IPS-NIHi11 (cell line): ENCODE measurements at regions not wholly inside any gene's neighbourhood (a gene's known extent, or its start where the extent isn't known, plus 50 kb on each side); places are given as distances from the start of the nearest gene placed in this dataset.
"Not testable (repeated sequence)": the region's sequence is repeated elsewhere in the genome, so short reads cannot be mapped to it uniquely, and the experiment has no call there.

Experiments used
- DNase-seq: peaks from one replicate; pipeline ENCODE4 v3.0.0; 2012; ENCODE audit warnings: mixed read lengths, low spot score

DNA sequence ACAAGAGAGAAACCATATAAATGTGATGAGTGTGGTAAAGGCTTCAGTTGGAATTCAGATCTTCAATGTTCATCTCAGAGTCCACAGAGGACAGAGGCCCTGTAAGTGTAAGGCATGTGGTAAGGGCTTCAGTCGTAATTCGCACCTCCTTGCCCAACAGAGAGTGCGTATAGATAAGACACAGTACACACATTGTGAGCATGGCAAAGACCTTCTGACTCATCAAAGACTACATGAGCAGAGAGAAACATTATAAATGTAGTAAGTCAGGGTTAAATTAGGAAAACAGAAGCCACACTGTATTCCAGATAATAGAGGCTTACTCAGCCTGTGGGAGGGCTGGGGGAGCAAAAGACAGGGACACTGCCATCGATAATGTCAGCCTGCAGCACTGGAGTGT lies 98.1 kb upstream of the GPR39 start:
- not testable (repeated sequence) for DNase-seq

DNA sequence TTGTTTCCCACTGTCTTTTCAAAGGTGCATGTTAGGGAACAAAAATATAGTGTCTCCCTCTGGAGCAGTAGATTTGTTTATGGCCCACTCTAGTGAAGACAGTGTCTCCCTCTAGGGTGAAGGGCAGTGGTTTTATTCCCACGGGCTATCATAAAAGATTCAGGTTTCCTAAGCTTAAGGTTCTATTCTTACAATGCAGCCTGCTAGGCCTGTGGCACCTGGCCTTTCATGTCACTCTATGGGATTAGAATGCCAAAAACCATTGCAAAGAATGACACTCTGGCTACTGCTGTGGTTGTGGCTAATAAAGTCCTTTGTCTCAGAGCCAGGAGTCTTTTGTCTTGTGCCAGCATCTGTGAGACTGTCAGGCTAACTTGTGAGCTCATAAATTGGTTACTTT lies 92.6 kb upstream of the GPR39 start:
- not testable (repeated sequence) for DNase-seq

GRCh38 chr2:132332345-132333033 lies 84.1 kb upstream of the GPR39 start:
- DNase-seq = not testable (repeated sequence)

DNA sequence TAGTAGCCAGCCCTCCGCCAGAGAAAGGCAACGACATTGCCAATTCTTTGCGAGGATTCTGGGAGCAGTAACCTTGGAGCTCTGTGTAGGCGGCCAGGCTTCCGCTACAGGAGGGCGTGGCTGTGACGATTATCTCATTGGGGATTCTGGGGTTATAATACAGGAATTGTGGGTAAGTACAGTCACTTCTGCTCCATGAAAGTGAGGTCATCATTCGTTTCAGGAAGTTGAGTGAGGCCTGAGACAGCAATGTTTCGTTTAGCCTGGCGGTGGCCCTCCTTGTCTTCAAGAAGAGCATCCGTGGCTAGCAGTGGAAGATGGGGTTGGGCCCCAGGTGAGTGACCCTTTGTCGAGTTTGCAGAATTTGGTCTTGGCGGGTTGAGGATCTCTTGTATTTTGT lies 79.5 kb upstream of the GPR39 start:
- DNase-seq = not testable (repeated sequence)

- not testable (repeated sequence) for DNase-seq
Measured at GRCh38 chr2:132337844-132338243, 78.8 kb upstream of the GPR39 start.

- DNase-seq = peak; percentile 24
Measured at GRCh38 chr2:132347041-132347780, 69.4 kb upstream of the GPR39 start.

GRCh38 chr2:132349092-132349687 lies 67.4 kb upstream of the GPR39 start:
- DNase-seq = not testable (repeated sequence)

- DNase-seq = not testable (repeated sequence)
Measured at GRCh38 chr2:132351668-132352067, 64.9 kb upstream of the GPR39 start.

GRCh38 chr2:132352481-132353001 lies 64.1 kb upstream of the GPR39 start:
- peak; percentile 26 for DNase-seq

DNA sequence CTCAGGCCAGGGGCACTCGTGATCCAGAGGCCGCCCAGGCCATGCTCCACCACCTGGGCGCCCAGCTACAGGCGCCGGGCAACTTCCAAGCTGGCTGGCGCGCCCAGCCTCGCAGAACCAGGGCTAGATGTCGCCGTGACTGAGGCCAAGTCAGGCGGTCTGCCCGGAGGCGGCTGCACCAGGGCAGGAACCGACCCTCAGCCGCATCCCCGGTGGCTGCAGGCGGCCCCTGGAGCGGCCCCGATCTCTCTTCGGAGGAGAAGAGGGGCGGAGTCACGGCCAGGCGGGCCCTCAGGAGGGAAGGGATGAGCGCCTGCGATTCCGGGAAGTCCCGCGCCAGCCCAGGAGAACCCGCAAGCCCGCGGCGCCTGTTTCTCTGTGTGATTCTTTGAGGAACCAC lies 63.2 kb upstream of the GPR39 start:
- DNase-seq = peak; percentile 15

- not testable (repeated sequence) for DNase-seq
Measured at GRCh38 chr2:132360964-132361363, 55.6 kb upstream of the GPR39 start.

DNA sequence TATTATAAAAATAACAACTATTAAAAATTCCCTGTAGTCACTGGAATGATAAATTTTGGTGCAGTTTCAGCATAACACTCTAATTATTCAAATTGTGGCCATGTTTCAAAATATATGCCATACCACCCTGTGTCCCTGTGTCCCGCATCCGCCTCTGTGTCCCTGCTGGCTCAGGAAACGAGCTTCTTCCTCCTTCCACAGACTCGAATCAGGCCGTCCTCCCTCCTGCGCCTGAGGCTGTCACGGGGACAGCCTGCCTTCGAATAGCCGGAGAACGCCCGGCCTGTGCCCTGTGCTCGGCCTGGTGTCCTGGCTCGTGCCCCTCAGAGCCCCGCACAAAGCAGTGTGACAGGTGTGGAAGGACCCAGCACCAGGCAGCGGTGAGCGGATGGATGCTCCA lies 55.1 kb upstream of the GPR39 start:
- DNase-seq = not testable (repeated sequence)

GRCh38 chr2:132363352-132363751 lies 53.3 kb upstream of the GPR39 start:
- DNase-seq = not testable (repeated sequence)

GRCh38 chr2:132365963-132366362 lies 50.6 kb upstream of the GPR39 start:
- DNase-seq = not testable (repeated sequence)

DNA sequence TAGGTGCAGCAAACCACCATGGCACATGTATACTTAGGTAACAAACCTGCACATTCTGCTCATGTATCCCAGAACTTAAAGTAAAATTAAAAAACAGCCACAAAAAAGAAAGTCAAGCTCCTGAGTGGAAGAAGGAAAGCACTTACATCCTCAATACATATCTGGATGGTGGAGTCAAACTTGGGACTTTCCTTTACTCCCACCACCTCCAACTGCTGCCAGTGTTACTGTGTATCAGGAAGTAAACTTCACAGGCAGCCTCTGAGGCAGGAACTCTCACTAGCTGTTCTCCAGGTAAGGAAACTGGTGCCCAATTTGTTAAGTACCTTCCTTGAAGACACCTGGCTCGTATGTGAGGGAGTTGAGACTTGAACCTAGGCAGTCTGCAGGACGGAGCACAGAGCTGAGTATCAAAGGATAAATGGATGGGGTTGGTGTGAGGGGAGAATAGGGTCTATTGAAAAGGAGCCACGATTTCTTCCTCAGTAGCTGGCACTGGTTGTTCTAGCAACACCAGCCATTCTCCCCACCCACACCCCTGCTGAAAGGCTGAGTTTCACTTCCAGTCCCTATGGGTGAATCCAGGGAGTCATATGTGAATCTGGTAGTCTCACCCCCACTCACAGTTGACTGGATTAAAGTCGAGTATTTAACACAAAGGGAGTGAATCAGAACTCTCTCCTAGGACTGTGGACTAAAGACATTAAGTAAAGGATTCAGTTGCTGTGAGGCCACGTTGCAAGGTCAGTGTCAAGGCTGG lies 50.0 kb upstream of the GPR39 start:
- DNase-seq = no peak
